Hematopoietic multipotent progenitor cell treated with erythropoietin and hydrocortisone succinate and interleukin-3 and kit ligand, for 4 days (in vitro differentiated cells): ENCODE measurements at regions not wholly inside any gene's neighbourhood (a gene's known extent, or its start where the extent isn't known, plus 50 kb on each side); places are given as distances from the start of the nearest gene placed in this dataset.

ENCODE experiments used
- DNase-seq: peaks from one replicate; pipeline ENCODE4 v3.0.0-alpha.2; 2015

GRCh38 chr5:2432076-2432920, 319.2 kb downstream of the IRX2 start:
- no peak for DNase-seq

- DNase-seq = no peak
These were observed 320.9 kb downstream of the IRX2 start for GRCh38 chr5:2430606-2431005.

- no peak for DNase-seq
These were observed 323.5 kb downstream of the IRX2 start for GRCh38 chr5:2427983-2428382.

- no peak for DNase-seq
These were observed 327.8 kb downstream of the IRX2 start for GRCh38 chr5:2423634-2424033.

- DNase-seq = no peak
These were observed 334.2 kb downstream of the IRX2 start for GRCh38 chr5:2417301-2417700.

GRCh38 chr5:2415678-2416077, 335.8 kb downstream of the IRX2 start:
- DNase-seq = no peak

GRCh38 chr5:2410451-2410850, 341.0 kb downstream of the IRX2 start:
- no peak for DNase-seq

- DNase-seq = no peak
These were observed 348.2 kb downstream of the IRX2 start for GRCh38 chr5:2403296-2403695.

GRCh38 chr5:2399804-2400203, 351.7 kb downstream of the IRX2 start:
- DNase-seq = no peak

- DNase-seq = no peak
These were observed 352.4 kb downstream of the IRX2 start for GRCh38 chr5:2399096-2399495.

- no peak for DNase-seq
These were observed 357.9 kb downstream of the IRX2 start for GRCh38 chr5:2393556-2393955.

- no peak for DNase-seq
These were observed 359.9 kb downstream of the IRX2 start for GRCh38 chr5:2391566-2391965.

- DNase-seq = no peak
These were observed 360.5 kb downstream of the IRX2 start for GRCh38 chr5:2391021-2391420.

GRCh38 chr5:2388571-2388970, 362.9 kb downstream of the IRX2 start:
- no peak for DNase-seq

GRCh38 chr5:2387634-2388325, 363.7 kb downstream of the IRX2 start:
- no peak for DNase-seq

- DNase-seq = no peak
These were observed 364.2 kb downstream of the IRX2 start for GRCh38 chr5:2387250-2387633.

GRCh38 chr5:2385818-2386217, 365.7 kb downstream of the IRX2 start:
- DNase-seq = no peak

GRCh38 chr5:2383698-2384065, 367.8 kb downstream of the IRX2 start:
- no peak for DNase-seq

- no peak for DNase-seq
These were observed 368.4 kb downstream of the IRX2 start for GRCh38 chr5:2382776-2383697.

- no peak for DNase-seq
These were observed 369.6 kb downstream of the IRX2 start for GRCh38 chr5:2381861-2382260.

- DNase-seq = no peak
These were observed 370.4 kb downstream of the IRX2 start for GRCh38 chr5:2381070-2381469.

GRCh38 chr5:2378976-2379375, 372.5 kb downstream of the IRX2 start:
- no peak for DNase-seq

GRCh38 chr5:2378108-2378507, 373.4 kb downstream of the IRX2 start:
- DNase-seq = no peak
